Transverse colon (tissue), 4 donors: ENCODE measurements at regions not wholly inside any gene's neighbourhood (a gene's known extent, or its start where the extent isn't known, plus 50 kb on each side); places are given as distances from the start of the nearest gene placed in this dataset.

Experiments
- DNase-seq: peaks from one replicate; pipeline ENCODE4 v3.0.0-alpha.2; 2019
- H3K27ac ChIP-seq, 4 donors: fragments of 200-600 bp; sonication (generic); 2 replicates each; pipeline ENCODE4 v1.5.1; 2016 to 2018; ENCODE audit warnings: inconsistent platforms in 4 of 4
- H3K27me3 ChIP-seq: fragments of 200-600 bp; sonication (generic); 2 replicates; pipeline ENCODE4 v1.5.1; 2017; ENCODE audit warnings: inconsistent platforms
- H3K36me3 ChIP-seq, 4 donors: fragments of 200-600 bp; sonication (generic); 2 replicates each; pipeline ENCODE4 v1.5.1; 2017 to 2019; ENCODE audit warnings: inconsistent platforms in 4 of 4
- H3K4me1 ChIP-seq, 4 donors: fragments of 200-600 bp; sonication (generic); 2 replicates each; pipeline ENCODE4 v1.5.1; 2017 to 2020; ENCODE audit warnings: inconsistent platforms in 4 of 4
- H3K4me3 ChIP-seq, 4 donors: fragments of 200-600 bp; sonication (generic); 1 replicate in 1 of 4; 2 replicates in 3 of 4; pipeline versions ENCODE4 v1.5.1 to v1.6.1; 2017 to 2019; ENCODE audit warnings: inconsistent platforms in 4 of 4
- H3K9me3 ChIP-seq, 2 donors: fragments of 200-600 bp; sonication (generic); 2 replicates each; pipeline ENCODE4 v1.5.1; 2017 to 2019; ENCODE audit warnings: inconsistent platforms in 2 of 2
- CTCF ChIP-seq, 5 experiments: fragments of 200-600 bp in 3 of 5; fragments of 450-650 bp in 2 of 5; sonication (generic) in 3 of 5; IDR thresholded peaks; 1 replicate in 2 of 5; 2 replicates in 3 of 5; pipeline ENCODE4 v1.5.1; 2016 to 2017; ENCODE audit warnings: antibody characterized with exemption in 5 of 5, inconsistent platforms in 3 of 5, mild to moderate bottlenecking in 2 of 5, moderate library complexity in 1 of 5
- EP300 ChIP-seq: sonication (generic); formaldehyde crosslinking; IDR thresholded peaks from one replicate; pipeline ENCODE4 v1.6.1; 2017; ENCODE audit warnings: antibody characterized with exemption, low read depth
- POLR2A ChIP-seq: fragments of 450-650 bp; IDR thresholded peaks from one replicate; pipeline ENCODE4 v1.6.1; 2016; ENCODE audit warnings: antibody characterized with exemption, mild to moderate bottlenecking, moderate library complexity
- POLR2AphosphoS5 ChIP-seq, 3 donors: sonication (generic); formaldehyde crosslinking; IDR thresholded peaks; one replicate each; pipeline ENCODE4 v1.6.1; 2016; ENCODE audit warnings: antibody characterized with exemption in 3 of 3
- WGBS, 2 donors: methylation state at CpG; one replicate each; pipeline ENCODE4 v1.1.5; 2018; ENCODE audit warnings: low coverage in 1 of 2; 5-methylcytosine and 5-hydroxymethylcytosine counted together
- in situ Hi-C, 4 donors: fragments of 200-750 bp; cut with MboI; loops; one replicate each; pipeline versions ENCODE4 v1.15.0 to v1.15.1; 2017; ENCODE audit warnings: low sequenced_read_pairs in 3 of 4, low pct_ligation_motif_present in 1 of 4, low pct_unique_long_range_greater_than_20kb in 1 of 4
- intact Hi-C: fragments of 100-400 bp; cut with DNase I; formaldehyde crosslinking; loops from one replicate; pipeline ENCODE4 v1.15.1; 2023; ENCODE audit warnings: low total_unique reads

GRCh38 chr10:117698809-117699208 is 156.3 kb downstream of the EMX2 start:
- H3K4me3 ChIP-seq, result no peak overlapping the region
- H3K9me3 ChIP-seq, result no peaks in the 10 kb centered on the region
- H3K27me3 ChIP-seq, result no peaks in the 10 kb centered on the region
- WGBS, 2 donors, result 78% methylated on average over 2 of the region's 2 CpGs; no CpG with 5 or more reads in 1 of the 2 donors
- DNase-seq, result no peak
- in situ Hi-C loops, result no loop called here
- H3K4me1 ChIP-seq, result no peaks in the 10 kb centered on the region
- H3K36me3 ChIP-seq, result no peaks in the 10 kb centered on the region
- no peak overlapping the region for H3K27ac ChIP-seq
- intact Hi-C loops, result no loop called here
- TF ChIP-seq POLR2AphosphoS5 (IDR thresholded peaks at IDR 0.05) (no peak), CTCF (IDR thresholded peaks at IDR 0.05) (no peak), EP300 (no peak), POLR2A (no peak)

GRCh38 chr10:117699436-117700075 is 157.0 kb downstream of the EMX2 start:
- in situ Hi-C loops, result no loop called here
- TF ChIP-seq EP300 (no peak), POLR2AphosphoS5 (IDR thresholded peaks at IDR 0.05) (no peak), POLR2A (no peak), CTCF (IDR thresholded peaks at IDR 0.05) (no peak)
- no peak for DNase-seq
- Histone ChIP-seq H3K4me3 (no peak overlapping the region), H3K27me3 (no peaks in the 10 kb centered on the region), H3K9me3 (no peaks in the 10 kb centered on the region), H3K27ac (no peak overlapping the region), H3K36me3 (no peaks in the 10 kb centered on the region), H3K4me1 (no peaks in the 10 kb centered on the region)
- intact Hi-C loops, result no loop called here
- WGBS, 2 donors, result 69 to 78% methylated on average over 5 to 7 of the region's 7 CpGs

- H3K27ac ChIP-seq, result no peak overlapping the region
- H3K4me1 ChIP-seq, result no peaks in the 10 kb centered on the region
- no peaks in the 10 kb centered on the region for H3K9me3 ChIP-seq
- intact Hi-C loops (no loop called here), in situ Hi-C loops (no loop called here)
- H3K4me3 ChIP-seq, result no peak overlapping the region
- H3K27me3 ChIP-seq, result no peaks in the 10 kb centered on the region
- no peak for DNase-seq
- H3K36me3 ChIP-seq, result no peaks in the 10 kb centered on the region
- TF ChIP-seq CTCF (IDR thresholded peaks at IDR 0.05) (no peak), EP300 (no peak), POLR2A (no peak), POLR2AphosphoS5 (IDR thresholded peaks at IDR 0.05) (no peak)
- 86% methylated on average over 8 of the region's 8 CpGs; no CpG with 5 or more reads in 1 of the 2 donors for WGBS, 2 donors
Observed at GRCh38 chr10:117710181-117710798, 167.7 kb downstream of the EMX2 start.

DNA sequence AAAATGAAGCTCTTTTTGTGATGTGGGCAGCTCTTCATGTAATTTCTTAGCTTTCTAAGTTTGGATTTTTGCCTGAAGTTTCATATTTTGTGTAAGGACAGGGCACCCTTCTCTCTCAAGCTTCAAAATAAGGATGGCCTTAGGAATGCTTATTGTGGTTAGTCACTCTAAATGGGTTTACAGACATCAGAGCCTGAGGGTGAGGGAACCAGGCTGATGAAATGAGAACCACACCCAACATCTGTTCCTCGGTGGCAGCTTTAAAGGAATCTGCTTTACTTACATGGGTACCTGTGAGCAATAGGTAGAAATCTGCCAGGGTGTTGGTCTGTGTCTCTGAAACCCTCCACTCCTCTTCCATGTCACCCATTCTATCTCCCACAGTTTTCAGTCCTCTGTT is 174.3 kb downstream of the EMX2 start:
- Histone ChIP-seq H3K36me3 (no peaks in the 10 kb centered on the region), H3K4me1 (no peaks in the 10 kb centered on the region), H3K4me3 (no peak overlapping the region), H3K27me3 (peaks cover 11% of the 10 kb centered on the region), H3K27ac (no peak overlapping the region), H3K9me3 (no peaks in the 10 kb centered on the region)
- intact Hi-C loops, result no loop called here
- TF ChIP-seq POLR2AphosphoS5 (IDR thresholded peaks at IDR 0.05), result no peak
- TF ChIP-seq EP300, result no peak
- TF ChIP-seq POLR2A, result no peak
- TF ChIP-seq CTCF (IDR thresholded peaks at IDR 0.05), result no peak
- no peak for DNase-seq
- in situ Hi-C loops, result no loop called here
- WGBS, 2 donors, result 43 to 81% methylated on average over 1 of the region's 1 CpG
